A549 (cell line): ENCODE measurements at regions not wholly inside any gene's neighbourhood (a gene's known extent, or its start where the extent isn't known, plus 50 kb on each side); places are given as distances from the start of the nearest gene placed in this dataset.

Experiments used
- ATAC-seq, 2 experiments: fragments of 200-7000 bp in 1 of 2; fragments of >200 bp in 1 of 2; cut with Nextera tagmentation in 1 of 2; cut with Tn5 transposase in 1 of 2; 3 replicates each; pipeline versions ENCODE4 v1.8.0 to v1.9.1; 2018 to 2020; ENCODE audit warnings: mild to moderate bottlenecking in 1 of 2, moderate library complexity in 1 of 2
- CTCF ChIA-PET: fragments of 300-600 bp; sonication (Branson Sonifier 250); formaldehyde crosslinking; extraction: SDS; loops from one replicate; lab custom pipeline; 2021; ENCODE audit warnings: antibody characterized with exemption, inconsistent platforms; lab: Yijun Ruan, JAX
- POLR2A ChIA-PET: fragments of 350-600 bp; formaldehyde crosslinking; extraction: SDS; loops from one replicate; lab custom pipeline; 2021; ENCODE audit warnings: antibody characterized with exemption, inconsistent platforms; lab: Yijun Ruan, JAX
- DNase-seq, 2 experiments: peaks; one replicate each; pipeline versions ENCODE4 v3.0.0 to v3.0.0-alpha.2; 2011 to 2016; ENCODE audit warnings: low read depth in 1 of 2, low spot score in 1 of 2
- FAIRE-seq: peaks from 2 replicates; lab custom pipeline; 2011; peaks lifted over from hg19 to GRCh38; lab: Jason Lieb, UNC
- H3K27ac ChIP-seq, 2 experiments: fragments of >200 bp; sonication (Bioruptor Twin); formaldehyde crosslinking; 3 replicates each; pipeline ENCODE4 v1.5.1; 2016 to 2017
- H3K4me1 ChIP-seq: fragments of >200 bp; sonication (Bioruptor Twin); formaldehyde crosslinking; 3 replicates; pipeline ENCODE4 v1.6.1; 2016
- H3K4me2 ChIP-seq: fragments of >200 bp; sonication (Bioruptor Twin); formaldehyde crosslinking; 3 replicates; pipeline ENCODE4 v1.6.1; 2016
- H3K4me3 ChIP-seq: fragments of >200 bp; sonication (Bioruptor Twin); formaldehyde crosslinking; 3 replicates; pipeline ENCODE4 v1.5.1; 2016
- H3K9me3 ChIP-seq: fragments of >200 bp; sonication (Bioruptor Twin); formaldehyde crosslinking; 3 replicates; pipeline ENCODE4 v1.6.1; 2016
- CBX8 ChIP-seq: fragments of 200-600 bp; sonication (generic); IDR thresholded peaks from 2 replicates; pipeline ENCODE4 v1.6.1; 2016
- CHD4 ChIP-seq: fragments of 200-600 bp; sonication (generic); IDR thresholded peaks from 2 replicates; pipeline ENCODE4 v1.6.1; 2016; ENCODE audit warnings: antibody characterized with exemption, mild to moderate bottlenecking, borderline replicate concordance
- EP300 ChIP-seq, 2 experiments: fragments of >200 bp; sonication (Bioruptor Twin); formaldehyde crosslinking; IDR thresholded peaks; 2 replicates in 1 of 2; 3 replicates in 1 of 2; pipeline ENCODE4 v1.6.1; 2016 to 2017
- ESRRA ChIP-seq: fragments of 150-350 bp; IDR thresholded peaks from 2 replicates; pipeline ENCODE4 v1.6.1; 2014; ENCODE audit warnings: mild to moderate bottlenecking, low read length, borderline replicate concordance
- FOXS1 ChIP-seq: fragments of 250-450 bp; sonication (Bioruptor Pico); IDR thresholded peaks from 2 replicates; pipeline ENCODE4 v1.5.0; 2020; ENCODE audit warnings: mild to moderate bottlenecking, moderate library complexity
- HDAC2 ChIP-seq: fragments of 200-600 bp; sonication (generic); IDR thresholded peaks from 2 replicates; pipeline ENCODE4 v1.6.1; 2016
- HEYL ChIP-seq: fragments of 250-450 bp; sonication (Bioruptor Pico); IDR thresholded peaks from 2 replicates; pipeline ENCODE4 v1.8.0; 2021; ENCODE audit warnings: mild to moderate bottlenecking, moderate library complexity
- HOXA7 ChIP-seq: fragments of 250-450 bp; sonication (Bioruptor Pico); IDR thresholded peaks from 2 replicates; pipeline ENCODE4 v1.5.0; 2020; ENCODE audit warnings: mild to moderate bottlenecking, moderate library complexity
- HOXB13 ChIP-seq: fragments of 250-450 bp; sonication (Bioruptor Pico); IDR thresholded peaks from 2 replicates; pipeline ENCODE4 v1.5.0; 2020; ENCODE audit warnings: low read depth, mild to moderate bottlenecking, moderate library complexity
- JUNB ChIP-seq: fragments of >200 bp; sonication (Bioruptor Twin); formaldehyde crosslinking; IDR thresholded peaks from 2 replicates; pipeline ENCODE4 v1.6.1; 2016
- MAFK ChIP-seq: fragments of 450-650 bp; IDR thresholded peaks from 2 replicates; pipeline ENCODE4 v1.6.1; 2014; ENCODE audit not compliant: partially characterized antibody
- NFE2L2 ChIP-seq: fragments of 150-350 bp; conservative IDR thresholded peaks from 2 replicates; pipeline ENCODE4 v1.6.1; 2014; ENCODE audit warnings: low read length
- POLR2A ChIP-seq: IDR thresholded peaks from 2 replicates; pipeline ENCODE4 v1.6.1; 2012; ENCODE audit warnings: mild to moderate bottlenecking, low read length
- RCOR1 ChIP-seq: fragments of 150-350 bp; IDR thresholded peaks from 2 replicates; pipeline ENCODE4 v1.6.1; 2014; ENCODE audit warnings: antibody characterized with exemption, low read length, low read depth
- RFX5 ChIP-seq: fragments of 450-650 bp; IDR thresholded peaks from 2 replicates; pipeline ENCODE4 v1.7.1; 2014; ENCODE audit warnings: antibody characterized with exemption, mild to moderate bottlenecking, moderate library complexity
- RNF2 ChIP-seq: fragments of 200-600 bp; sonication (generic); IDR thresholded peaks from 2 replicates; pipeline ENCODE4 v1.6.1; 2016; ENCODE audit warnings: low read depth, mild to moderate bottlenecking, antibody characterized with exemption, moderate library complexity, borderline replicate concordance
- USF2 ChIP-seq: fragments of 450-650 bp; IDR thresholded peaks from 2 replicates; pipeline ENCODE4 v1.6.1; 2014; ENCODE audit warnings: antibody characterized with exemption
- ZNF302 ChIP-seq: fragments of 250-450 bp; sonication (Bioruptor Pico); IDR thresholded peaks from 2 replicates; pipeline ENCODE4 v1.9.0; 2021; ENCODE audit warnings: inconsistent platforms, mild to moderate bottlenecking, moderate library complexity
- WGBS: methylation state at CpG from one replicate; pipeline ENCODE4 v1.1.6; 2017; ENCODE audit errors: missing lambda C conversion rate; 5-methylcytosine and 5-hydroxymethylcytosine counted together
- TF ChIP-seq, protein P1 (sequence below): IDR thresholded peaks from 2 replicates; pipeline ENCODE4 v1.6.1; 2012
- TF ChIP-seq, protein P2 (sequence below): fragments of >200 bp; sonication (Bioruptor Twin); formaldehyde crosslinking; IDR thresholded peaks from 3 replicates; pipeline ENCODE4 v1.6.1; 2016
- TF ChIP-seq, protein P3 (sequence below): fragments of 250-450 bp; sonication (Bioruptor Pico); IDR thresholded peaks from 2 replicates; pipeline ENCODE4 v1.5.0; 2021; ENCODE audit warnings: mild to moderate bottlenecking, moderate library complexity, borderline replicate concordance

DNA sequence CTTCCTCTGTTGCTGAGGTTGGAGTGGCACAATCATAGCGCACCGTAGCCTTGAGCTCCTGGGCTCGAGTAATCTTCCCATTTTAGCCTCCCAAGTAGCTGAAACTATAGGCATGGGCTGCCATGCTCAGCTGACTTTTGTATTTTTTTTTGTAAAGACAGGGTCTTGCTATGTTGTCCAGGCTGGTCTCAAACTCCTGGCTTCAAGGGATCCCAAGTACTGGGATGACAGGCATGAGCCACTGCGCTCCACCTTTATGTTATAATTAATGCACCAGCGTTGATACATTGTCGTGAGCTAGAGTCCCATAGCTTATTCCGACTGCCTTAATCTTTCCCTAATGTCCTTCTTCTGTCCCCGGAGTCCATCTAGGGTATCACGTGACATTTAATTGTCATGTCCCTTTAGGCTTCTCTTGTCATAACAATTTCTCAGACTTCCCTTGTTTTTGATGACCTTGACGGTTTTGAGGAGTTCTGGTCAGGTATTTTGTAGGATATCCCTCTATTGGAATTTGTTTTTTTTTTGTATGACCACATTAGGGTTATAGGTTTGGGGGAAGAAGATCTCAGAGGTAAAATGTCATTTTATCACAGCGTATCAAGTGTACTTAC, 63.9 kb downstream of the CEBPB start:
- no peak for FAIRE-seq
- POLR2A ChIA-PET, result no interaction called here

GRCh38 chr20:50256577-50256976, 65.9 kb downstream of the CEBPB start:
- ATAC-seq (no peak), DNase-seq (no peak), FAIRE-seq (no peak)
- Histone ChIP-seq H3K9me3 (no peaks in the 10 kb centered on the region), H3K4me3 (no peak overlapping the region), H3K27ac (peak overlapping the region in 1 of 2 experiments; percentile 70; a peak in 2 of 6 replicates), H3K4me2 (no peak overlapping the region), H3K4me1 (peaks cover 31% of the 10 kb centered on the region)
- no peak for TF ChIP-seq HEYL (CRISPR knock-in tag)
- TF ChIP-seq HDAC2, result no peak
- TF ChIP-seq NFE2L2, result no peak
- no peak for TF ChIP-seq JUNB
- no peak for TF ChIP-seq RCOR1
- no peak for TF ChIP-seq CBX8
- TF ChIP-seq ZNF302 (CRISPR knock-in tag), result no peak
- TF ChIP-seq CHD4, result no peak
- TF ChIP-seq, protein P1, sequence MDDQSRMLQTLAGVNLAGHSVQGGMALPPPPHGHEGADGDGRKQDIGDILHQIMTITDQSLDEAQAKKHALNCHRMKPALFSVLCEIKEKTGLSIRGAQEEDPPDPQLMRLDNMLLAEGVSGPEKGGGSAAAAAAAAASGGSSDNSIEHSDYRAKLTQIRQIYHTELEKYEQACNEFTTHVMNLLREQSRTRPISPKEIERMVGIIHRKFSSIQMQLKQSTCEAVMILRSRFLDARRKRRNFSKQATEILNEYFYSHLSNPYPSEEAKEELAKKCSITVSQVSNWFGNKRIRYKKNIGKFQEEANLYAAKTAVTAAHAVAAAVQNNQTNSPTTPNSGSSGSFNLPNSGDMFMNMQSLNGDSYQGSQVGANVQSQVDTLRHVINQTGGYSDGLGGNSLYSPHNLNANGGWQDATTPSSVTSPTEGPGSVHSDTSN, result no peak
- 75% methylated on average over 6 of the region's 6 CpGs for WGBS
- POLR2A ChIA-PET, result no interaction called here
- CTCF ChIA-PET, result interaction anchor here (0.6 kb wide), 1 partner anchor 332 kb away, joined by 3 read pairs; no protein-coding TSS in a partner anchor

More for the DNA sequence above, 63.9 kb downstream of the CEBPB start:
- 75% methylated on average over 11 of the region's 11 CpGs for WGBS
- H3K4me1 ChIP-seq, result peaks cover 17% of the 10 kb centered on the region
- no peak for ATAC-seq
- H3K27ac ChIP-seq, result peak overlapping the region in 1 of 2 experiments; percentile 39; a peak in 1 of 6 replicates
- H3K9me3 ChIP-seq, result no peaks in the 10 kb centered on the region
- no peak overlapping the region for H3K4me3 ChIP-seq
- CTCF ChIA-PET, result interaction anchor here (0.9 to 1.0 kb wide), 2 partner anchors 9 to 11 kb away, joined by 3 read pairs; no protein-coding TSS in a partner anchor
- DNase-seq, result no peak
- TF ChIP-seq USF2 (peak; percentile 36; the same call in 1 of the 2 replicates), HOXB13 (CRISPR knock-in tag) (no peak), EP300 (IDR thresholded peaks at IDR 0.05) (no peak), FOXS1 (CRISPR knock-in tag) (no peak), MAFK (peak; percentile 73), HOXA7 (no peak), RFX5 (no peak)
- TF ChIP-seq, protein P2, sequence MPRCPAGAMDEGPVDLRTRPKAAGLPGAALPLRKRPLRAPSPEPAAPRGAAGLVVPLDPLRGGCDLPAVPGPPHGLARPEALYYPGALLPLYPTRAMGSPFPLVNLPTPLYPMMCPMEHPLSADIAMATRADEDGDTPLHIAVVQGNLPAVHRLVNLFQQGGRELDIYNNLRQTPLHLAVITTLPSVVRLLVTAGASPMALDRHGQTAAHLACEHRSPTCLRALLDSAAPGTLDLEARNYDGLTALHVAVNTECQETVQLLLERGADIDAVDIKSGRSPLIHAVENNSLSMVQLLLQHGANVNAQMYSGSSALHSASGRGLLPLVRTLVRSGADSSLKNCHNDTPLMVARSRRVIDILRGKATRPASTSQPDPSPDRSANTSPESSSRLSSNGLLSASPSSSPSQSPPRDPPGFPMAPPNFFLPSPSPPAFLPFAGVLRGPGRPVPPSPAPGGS, result no peak
- no peak overlapping the region for H3K4me2 ChIP-seq

- no peak for ATAC-seq
- no peak for FAIRE-seq
- POLR2A ChIA-PET, result no interaction called here
- CTCF ChIA-PET, result no interaction called here
- Histone ChIP-seq H3K4me1 (peaks cover 31% of the 10 kb centered on the region), H3K4me3 (no peak overlapping the region), H3K27ac (peak overlapping the region in 1 of 2 experiments; percentile 70; a peak in 1 of 6 replicates), H3K4me2 (no peak overlapping the region), H3K9me3 (no peaks in the 10 kb centered on the region)
- DNase-seq, result no peak
- TF ChIP-seq, protein P3, sequence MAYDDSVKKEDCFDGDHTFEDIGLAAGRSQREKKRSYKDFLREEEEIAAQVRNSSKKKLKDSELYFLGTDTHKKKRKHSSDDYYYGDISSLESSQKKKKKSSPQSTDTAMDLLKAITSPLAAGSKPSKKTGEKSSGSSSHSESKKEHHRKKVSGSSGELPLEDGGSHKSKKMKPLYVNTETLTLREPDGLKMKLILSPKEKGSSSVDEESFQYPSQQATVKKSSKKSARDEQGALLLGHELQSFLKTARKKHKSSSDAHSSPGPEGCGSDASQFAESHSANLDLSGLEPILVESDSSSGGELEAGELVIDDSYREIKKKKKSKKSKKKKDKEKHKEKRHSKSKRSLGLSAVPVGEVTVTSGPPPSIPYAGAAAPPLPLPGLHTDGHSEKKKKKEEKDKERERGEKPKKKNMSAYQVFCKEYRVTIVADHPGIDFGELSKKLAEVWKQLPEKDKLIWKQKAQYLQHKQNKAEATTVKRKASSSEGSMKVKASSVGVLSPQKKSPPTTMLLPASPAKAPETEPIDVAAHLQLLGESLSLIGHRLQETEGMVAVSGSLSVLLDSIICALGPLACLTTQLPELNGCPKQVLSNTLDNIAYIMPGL (CRISPR knock-in tag), result no peak
- TF ChIP-seq ESRRA (no peak), NFE2L2 (no peak), FOXS1 (CRISPR knock-in tag) (no peak), RNF2 (no peak), POLR2A (no peak)
- TF ChIP-seq, protein P1, result no peak
- 87% methylated on average over 8 of the region's 8 CpGs for WGBS
These were observed 67.2 kb downstream of the CEBPB start for GRCh38 chr20:50257860-50258259.
